AG04449 (cell line): ENCODE measurements at regions not wholly inside any gene's neighbourhood (a gene's known extent, or its start where the extent isn't known, plus 50 kb on each side); places are given as distances from the start of the nearest gene placed in this dataset.

Experiments
- CTCF ChIA-PET: fragments of 350-600 bp; formaldehyde crosslinking; extraction: SDS; loops from one replicate; lab custom pipeline; 2021; ENCODE audit warnings: antibody characterized with exemption; lab: Yijun Ruan, JAX
- POLR2A ChIA-PET: fragments of 400-600, 350-600 bp; formaldehyde crosslinking; extraction: SDS; loops from one replicate; lab custom pipeline; 2020; ENCODE audit warnings: antibody characterized with exemption, inconsistent platforms; lab: Yijun Ruan, JAX
- DNase-seq: peaks from one replicate; pipeline ENCODE4 v3.0.0-alpha.2; 2010; ENCODE audit warnings: low read depth, low spot score
- H3K4me3 ChIP-seq: 2 replicates; pipeline ENCODE4 v1.5.1; 2011; ENCODE audit warnings: low read depth, mild to moderate bottlenecking, control low read depth, low read length
- CTCF ChIP-seq: IDR thresholded peaks from one replicate; pipeline ENCODE4 v1.5.1; 2011; ENCODE audit warnings: mild to moderate bottlenecking, moderate library complexity, low read length, control low read depth, inconsistent platforms; ENCODE audit not compliant: insufficient read depth; ENCODE audit errors: missing control alignments

GRCh38 chr3:40608091-40608490 lies 83.3 kb downstream of the ZNF621 start:
- H3K4me3 ChIP-seq = no peak overlapping the region
- CTCF ChIA-PET = no interaction called here
- no peak for DNase-seq
- POLR2A ChIA-PET = no interaction called here
- TF ChIP-seq CTCF = no peak

GRCh38 chr3:40613306-40613705 lies 88.5 kb downstream of the ZNF621 start:
- DNase-seq = no peak
- no peak for TF ChIP-seq CTCF
- ChIA-PET CTCF (no interaction called here), POLR2A (no interaction called here)
- no peak overlapping the region for H3K4me3 ChIP-seq

DNA sequence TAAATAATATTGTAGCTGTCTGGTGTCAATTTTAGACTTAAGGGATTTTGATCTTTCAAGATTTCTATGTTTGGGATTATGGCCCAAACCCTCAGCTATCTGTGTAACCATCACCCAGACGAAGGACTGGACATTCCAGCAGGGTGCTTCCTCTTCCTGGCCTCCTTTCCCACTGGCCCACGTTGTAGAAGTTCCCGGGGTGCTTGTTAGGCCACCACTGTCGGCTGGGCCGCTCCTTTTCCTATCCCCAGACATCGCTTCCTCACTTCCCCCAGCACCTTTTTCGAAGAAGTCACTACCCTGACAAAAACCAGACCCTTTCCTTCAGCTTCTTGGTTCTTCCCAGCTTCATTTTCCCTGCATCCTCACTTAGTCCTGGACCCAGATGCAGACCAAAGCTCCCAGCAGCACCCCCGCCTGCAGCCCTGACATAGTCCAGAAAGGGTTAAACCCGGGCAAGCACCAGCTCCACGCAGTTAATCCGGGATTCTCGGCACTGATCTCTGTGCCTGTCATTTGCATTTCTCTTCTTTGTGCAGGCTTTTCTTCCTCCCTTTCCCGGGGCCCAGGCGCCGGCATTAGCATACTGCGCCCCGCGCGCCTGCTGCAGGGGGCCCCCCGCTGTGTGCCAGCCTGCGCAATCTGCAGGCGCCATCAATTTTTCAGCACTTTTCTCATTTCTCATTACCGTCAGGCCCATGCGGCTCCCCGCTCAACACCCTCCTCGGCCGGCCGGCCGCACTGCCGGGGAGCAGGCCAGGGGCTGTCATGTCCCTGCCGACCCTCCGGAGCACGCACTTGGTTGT lies 90.6 kb downstream of the ZNF621 start:
- ChIA-PET CTCF (no interaction called here), POLR2A (no interaction called here)
- no peak overlapping the region for H3K4me3 ChIP-seq
- TF ChIP-seq CTCF = no peak
- no peak for DNase-seq

GRCh38 chr3:40615918-40616819 lies 91.4 kb downstream of the ZNF621 start:
- ChIA-PET POLR2A (no interaction called here), CTCF (no interaction called here)
- H3K4me3 ChIP-seq = no peak overlapping the region
- no peak for DNase-seq
- no peak for TF ChIP-seq CTCF

- no peak for DNase-seq
- H3K4me3 ChIP-seq = no peak overlapping the region
- ChIA-PET CTCF (interaction anchor here (0.6 kb wide), 1 partner anchor 35 kb away, joined by 3 read pairs; no protein-coding TSS in a partner anchor), POLR2A (no interaction called here)
- TF ChIP-seq CTCF = no peak
Observed at GRCh38 chr3:40617084-40617483, 92.3 kb downstream of the ZNF621 start.

DNA sequence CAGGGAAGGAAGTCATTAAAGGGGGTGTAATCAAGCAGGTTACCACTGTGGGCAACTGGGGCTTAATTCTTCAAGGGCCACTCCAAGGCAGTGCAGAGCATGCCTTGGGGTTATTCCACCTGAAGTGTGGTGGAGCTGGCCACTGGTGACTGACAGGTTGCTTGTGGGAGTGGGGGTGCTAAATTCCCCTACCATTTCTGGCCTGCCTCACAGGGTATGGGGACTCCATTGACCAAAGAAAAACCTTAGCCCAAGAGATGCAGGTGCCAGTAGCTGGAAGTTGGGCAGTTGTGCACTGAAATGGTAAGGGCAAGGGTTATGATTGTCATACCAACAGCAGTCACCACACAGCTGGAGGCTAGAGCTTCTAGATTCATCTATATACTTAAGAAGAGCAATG lies 93.4 kb downstream of the ZNF621 start:
- no peak for DNase-seq
- no peak for TF ChIP-seq CTCF
- CTCF ChIA-PET = no interaction called here
- H3K4me3 ChIP-seq = no peak overlapping the region
- POLR2A ChIA-PET = no interaction called here
